HG02884 (cell line): ENCODE measurements at regions not wholly inside any gene's neighbourhood (a gene's known extent, or its start where the extent isn't known, plus 50 kb on each side); places are given as distances from the start of the nearest gene placed in this dataset.
"Not testable (repeated sequence)": the region's sequence is repeated elsewhere in the genome, so short reads cannot be mapped to it uniquely, and the experiment has no call there.

Experiments used
- ATAC-seq: cut with Tn5 transposase; IDR thresholded peaks from one replicate; pipeline ENCODE4 v1.9.1; 2021; ENCODE audit warnings: mild to moderate bottlenecking, moderate library complexity; ENCODE audit not compliant: unreplicated experiment

DNA sequence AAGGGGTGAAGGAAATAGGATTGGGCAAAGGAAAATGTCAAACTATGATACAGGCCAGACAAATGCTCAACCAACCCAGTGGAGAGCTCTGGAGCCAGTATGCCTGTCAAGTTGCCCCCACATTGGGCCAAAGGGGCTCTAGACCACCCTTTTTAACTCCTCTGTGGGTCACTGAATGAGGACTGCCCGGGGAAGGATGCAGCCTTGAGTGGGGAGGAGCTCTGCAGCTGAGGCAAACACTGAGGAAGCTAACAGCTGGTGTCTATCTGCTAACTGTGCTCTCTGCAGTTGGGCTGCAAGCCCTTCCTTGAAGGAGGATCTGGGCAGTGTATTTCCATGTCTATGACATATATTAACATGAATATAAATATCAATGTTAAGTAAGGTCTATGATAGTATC lies 98.4 kb upstream of the PRSS16 start:
- ATAC-seq, result no peak

DNA sequence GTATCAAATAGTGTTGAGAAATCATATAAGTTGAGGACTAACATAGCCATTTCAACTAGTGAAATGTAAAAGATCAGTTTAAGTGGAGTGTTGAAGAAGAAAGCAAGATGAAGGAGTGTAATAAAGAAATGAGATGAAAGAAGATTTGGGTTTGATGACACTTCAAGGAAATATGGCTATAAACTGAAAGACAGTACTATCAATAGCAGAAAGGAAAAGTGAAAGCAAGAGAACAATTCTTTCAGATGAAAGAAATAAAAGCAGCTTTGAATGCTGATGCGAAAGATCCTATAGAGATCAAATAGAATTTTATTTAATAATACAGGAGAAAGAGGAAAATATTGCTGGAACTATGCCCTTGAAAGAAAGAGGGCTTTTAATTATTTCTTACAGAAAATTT lies 92.8 kb upstream of the PRSS16 start:
- no peak for ATAC-seq

DNA sequence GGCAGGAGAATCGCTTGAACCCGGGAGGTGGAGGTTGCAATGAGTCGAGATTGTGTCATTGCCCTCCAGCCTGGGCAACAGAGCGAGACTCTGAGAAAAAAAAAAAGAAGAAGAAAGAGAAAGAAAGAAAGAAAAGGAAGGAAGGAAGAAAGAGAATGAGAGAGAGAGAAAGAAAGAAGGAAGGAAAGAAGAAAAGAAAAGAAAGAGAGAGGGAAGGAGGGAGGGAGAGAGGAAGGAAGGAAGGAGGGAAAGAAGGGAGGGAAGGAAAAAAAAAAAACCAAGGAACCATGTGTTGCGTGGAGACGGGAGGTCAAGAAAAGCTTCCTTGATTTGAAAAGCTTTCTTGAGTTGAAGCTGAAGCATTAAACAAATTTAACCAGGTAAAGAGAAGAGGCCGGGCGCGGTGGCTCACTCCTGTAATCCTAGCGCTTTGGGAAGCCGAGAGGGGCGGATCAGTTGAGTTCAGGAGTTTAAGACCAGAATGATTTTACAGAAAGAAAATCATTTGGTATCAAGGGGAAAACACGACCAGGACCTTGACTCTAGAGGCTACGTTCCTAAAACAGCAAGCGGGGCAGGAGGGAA lies 90.5 kb upstream of the PRSS16 start:
- ATAC-seq, result no peak

DNA sequence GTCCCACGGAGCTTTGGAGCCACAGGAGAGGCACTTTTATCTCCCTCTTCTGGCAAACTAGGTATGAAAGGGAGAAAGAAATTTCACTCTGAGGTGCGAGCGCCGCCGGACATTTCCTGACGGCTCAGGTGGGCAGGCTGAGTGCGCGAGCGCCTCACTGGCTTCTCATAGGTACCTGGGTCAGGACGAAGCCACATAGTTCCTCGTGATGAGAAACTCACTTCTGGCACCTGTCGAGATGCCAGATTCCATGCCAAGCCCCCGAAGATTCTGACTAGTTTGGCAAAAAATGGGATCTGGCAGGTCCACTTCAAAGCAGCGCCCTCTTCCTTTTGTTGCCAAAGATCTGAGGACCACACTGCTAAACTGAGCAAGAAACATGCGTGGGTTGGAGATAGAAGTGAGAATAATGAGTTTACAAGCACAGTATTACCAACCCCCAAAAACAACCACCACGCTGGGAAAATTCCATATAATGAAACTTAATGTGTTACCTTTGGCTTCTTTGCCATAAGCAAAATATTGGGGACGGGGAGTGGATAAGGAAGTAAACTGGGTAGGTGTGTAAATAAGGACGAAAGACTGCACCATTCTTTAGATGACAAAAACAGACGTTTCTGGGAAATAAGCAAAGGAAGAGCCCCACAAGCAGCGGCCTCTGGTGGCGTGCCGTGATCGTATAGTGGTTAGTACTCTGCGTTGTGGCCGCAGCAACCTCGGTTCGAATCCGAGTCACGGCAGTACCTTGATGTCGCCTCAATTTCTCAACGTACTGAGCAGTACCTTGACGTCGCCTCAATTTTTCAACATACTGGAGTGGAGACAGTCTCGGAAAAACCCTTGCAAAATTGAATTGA lies 89.8 kb upstream of the PRSS16 start:
- peak; percentile 54 for ATAC-seq

GRCh38 chr6:27158316-27158643 lies 89.2 kb upstream of the PRSS16 start:
- ATAC-seq, result no peak

DNA sequence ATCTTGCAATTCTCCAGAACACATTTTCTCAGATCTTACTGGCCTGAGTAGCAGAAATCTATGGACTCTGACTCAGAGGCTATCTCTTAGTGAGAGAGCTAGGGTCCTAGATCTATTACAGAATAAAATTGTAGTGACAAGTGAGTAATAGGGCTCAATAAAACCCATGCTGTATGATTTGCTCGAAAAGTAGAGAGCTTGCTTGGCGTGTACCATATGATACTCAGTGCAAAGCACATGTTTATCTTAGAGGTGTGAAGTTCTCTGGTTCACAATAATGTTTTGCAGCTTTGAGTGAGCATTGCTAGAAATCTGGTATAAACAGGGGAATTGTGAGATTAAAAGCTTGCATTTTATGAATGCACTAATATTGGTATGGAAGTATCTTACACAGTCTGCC lies 87.8 kb upstream of the PRSS16 start:
- no peak for ATAC-seq

DNA sequence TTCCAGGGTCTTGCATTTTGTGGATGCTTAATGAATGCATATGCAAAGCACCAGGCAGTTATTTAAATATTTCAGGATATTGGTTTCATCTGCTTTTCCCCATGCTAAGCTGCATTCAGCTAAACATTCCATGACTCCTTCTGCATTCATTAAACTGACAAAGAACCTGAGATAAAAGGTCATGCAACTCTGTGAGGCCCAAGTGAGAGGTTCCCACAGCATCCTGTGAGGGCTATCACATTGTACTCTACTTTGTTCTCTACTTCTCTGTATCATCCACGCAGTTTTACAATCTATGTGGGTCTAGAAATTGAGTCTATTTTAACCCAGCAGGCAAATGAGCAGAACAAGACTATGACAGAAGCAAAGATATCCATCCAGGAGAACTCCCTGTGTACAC lies 86.4 kb upstream of the PRSS16 start:
- ATAC-seq, result no peak

DNA sequence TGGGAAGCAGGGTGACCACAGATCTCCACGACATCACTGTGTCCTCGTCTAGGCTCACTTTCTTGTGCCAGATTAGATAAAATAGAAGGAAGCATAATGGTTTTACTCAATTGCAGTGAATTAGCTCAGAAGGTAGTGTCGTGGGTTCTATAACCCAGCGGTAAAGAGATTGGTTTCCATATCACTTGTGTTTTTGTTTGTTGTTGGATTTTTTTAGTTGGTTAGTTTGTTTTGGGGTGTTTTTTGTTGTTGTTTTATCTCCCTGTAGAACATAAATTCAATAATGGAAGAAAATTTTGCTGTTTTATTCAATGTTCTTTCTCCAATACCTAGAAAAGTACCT lies 85.9 kb upstream of the PRSS16 start:
- no peak for ATAC-seq

GRCh38 chr6:27161946-27162603 lies 85.4 kb upstream of the PRSS16 start:
- no peak for ATAC-seq

GRCh38 chr6:27163834-27164233 lies 83.7 kb upstream of the PRSS16 start:
- ATAC-seq, result no peak

DNA sequence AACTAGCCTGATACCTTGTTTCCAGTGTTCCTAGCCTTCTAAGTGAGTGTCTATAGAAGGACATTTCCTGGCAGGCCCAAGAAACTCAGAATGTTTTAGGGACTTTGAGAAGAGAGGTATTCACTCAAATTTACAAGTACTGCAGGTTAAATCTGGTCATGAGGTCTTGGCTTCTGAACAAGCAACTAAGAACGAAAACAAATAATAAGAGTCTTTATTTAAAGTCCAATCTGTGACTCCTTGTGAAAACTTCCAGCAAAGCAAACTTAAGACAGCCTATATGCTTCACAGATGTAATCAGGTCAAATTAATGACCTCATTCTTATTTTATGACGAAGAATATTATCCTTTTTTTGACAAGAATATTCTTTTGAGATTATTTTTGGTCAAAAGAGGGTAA lies 79.4 kb upstream of the PRSS16 start:
- ATAC-seq, result no peak

DNA sequence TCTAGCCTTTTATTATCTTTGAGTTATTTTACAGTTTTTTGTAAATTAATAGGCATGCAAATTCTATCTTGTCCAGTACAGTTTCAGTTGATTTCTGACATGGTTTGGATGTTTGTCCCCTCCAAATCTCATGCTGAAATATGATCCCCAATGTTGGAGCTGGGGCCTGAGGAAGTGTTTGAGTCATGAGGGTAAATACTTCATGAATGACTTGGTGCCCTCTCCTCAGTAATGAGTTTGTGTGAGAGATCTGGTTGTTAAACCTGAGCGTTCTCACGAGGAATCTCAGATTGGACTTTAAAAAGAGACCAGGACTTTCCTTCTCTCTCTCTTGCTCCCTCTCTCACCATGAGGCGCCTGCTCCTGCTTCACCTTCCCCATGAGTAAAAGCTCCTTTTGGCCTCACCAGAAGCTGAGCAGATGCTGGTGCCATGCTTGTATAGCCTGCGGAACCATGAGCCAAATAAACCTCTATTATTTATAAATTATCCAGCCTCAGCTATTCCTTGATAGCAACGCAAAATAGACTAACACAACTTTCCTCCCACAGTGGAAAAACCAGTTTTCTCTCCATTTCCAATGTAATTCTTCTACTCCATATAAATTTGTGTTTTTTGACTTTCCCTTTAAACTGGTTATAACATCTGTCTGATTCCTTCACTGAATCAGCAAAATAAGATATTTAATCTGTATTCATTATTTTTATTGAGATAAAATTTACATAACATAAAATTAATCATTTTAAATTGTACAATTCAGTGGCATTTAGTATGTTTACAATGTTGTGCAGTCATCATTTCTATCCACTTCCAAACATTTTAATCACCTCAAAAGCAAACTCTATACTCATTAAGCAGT lies 78.7 kb upstream of the PRSS16 start:
- no peak for ATAC-seq

DNA sequence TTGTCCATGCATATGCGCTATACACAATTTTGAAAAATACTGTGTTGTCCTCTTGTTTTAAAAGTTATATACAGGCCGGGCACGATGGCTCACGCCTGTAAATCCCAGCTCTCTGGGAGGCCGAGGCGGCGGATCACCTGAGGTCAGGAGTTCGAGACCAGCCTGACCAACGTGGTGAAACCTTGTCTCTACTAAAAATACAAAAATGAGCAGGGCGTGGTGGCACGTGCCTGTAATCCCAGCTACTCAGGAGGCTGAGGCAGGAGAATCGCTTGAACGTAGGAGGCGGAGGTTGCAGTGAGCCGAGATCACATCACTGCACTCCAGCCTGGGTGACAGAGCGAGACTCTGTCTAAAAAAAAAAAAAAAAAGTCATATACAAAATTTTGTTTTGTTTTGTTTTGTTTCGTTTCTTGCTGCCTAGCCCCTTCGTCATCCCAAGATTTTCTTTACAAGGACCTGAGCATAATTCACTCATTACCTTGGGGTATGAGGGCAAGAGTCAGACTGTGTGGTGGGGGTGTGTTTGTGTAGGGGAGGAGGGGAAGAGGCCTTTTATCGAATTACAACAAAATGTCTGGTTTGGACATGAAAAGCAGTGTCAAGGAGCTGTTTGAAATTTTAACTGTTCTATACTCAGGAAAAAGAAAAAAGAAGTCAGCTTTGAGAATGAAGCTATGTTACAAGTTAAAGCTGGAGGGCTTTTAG lies 74.8 kb upstream of the PRSS16 start:
- not testable (repeated sequence) for ATAC-seq

DNA sequence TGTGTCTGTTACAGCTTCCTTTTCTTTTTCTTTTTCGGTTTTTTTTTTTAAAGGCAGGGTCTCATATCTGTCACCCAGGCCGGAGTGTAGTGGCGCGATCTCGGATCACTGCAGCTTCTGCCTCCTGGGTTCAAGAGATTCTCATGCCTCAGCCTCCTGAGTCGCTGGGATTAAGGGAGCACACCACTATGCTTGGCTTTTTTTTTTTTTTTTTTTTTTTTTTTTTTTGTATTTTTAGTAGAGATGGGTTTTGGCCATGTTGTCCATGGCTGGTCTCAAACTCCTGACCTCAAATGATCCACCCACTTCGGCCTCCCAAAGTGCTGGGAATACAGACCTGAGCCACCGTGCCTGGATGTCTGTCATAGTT lies 74.3 kb upstream of the PRSS16 start:
- not testable (repeated sequence) for ATAC-seq

- no peak for ATAC-seq
Measured at GRCh38 chr6:27174958-27175357, 72.5 kb upstream of the PRSS16 start.

GRCh38 chr6:27176096-27176495 lies 71.4 kb upstream of the PRSS16 start:
- ATAC-seq, result no peak

DNA sequence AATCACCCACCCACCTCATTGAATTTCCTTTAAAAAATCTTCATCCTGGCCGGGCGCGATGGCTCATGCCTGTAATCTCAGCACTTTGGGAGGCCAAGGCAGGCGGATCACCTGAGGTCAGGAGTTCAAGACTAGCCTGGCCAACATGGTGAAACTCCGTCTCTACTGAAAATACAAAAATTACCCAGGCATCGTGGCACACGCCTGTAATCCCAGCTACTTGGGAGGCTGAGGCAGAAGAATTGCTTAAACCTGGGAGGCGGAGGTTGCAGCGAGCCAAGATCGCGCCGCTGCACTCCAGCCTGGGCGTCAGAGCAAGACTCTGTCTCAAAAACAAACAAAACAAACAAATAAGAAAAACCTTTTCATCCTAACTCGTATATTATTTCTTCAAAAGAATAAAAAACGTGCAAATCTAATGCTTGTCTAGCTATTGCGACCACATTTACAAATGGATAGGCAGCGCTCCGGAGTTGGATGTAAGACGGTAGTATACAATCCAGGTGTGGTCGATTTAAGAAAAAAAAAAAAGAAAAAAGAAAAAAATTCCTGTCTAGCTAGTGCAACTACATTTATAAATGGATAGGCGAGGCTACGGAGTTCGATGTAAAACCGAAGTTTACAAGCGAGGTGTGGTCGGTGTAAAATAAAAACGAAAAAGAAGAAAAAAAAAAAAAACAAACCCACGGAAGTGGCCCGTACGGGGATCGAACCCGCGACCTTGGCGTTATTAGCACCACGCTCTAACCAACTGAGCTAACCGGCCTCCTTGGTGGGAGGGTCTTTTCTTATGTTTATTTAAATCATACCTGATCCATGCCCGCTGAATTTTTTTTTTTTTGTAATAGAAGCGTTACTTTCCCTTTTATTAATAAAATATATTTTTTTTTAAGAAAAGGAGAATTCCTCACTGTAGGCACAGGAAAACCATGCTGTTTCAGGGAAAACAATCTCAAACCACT lies 70.7 kb upstream of the PRSS16 start:
- no peak for ATAC-seq

- ATAC-seq, result no peak
Measured at GRCh38 chr6:27177485-27178406, 69.8 kb upstream of the PRSS16 start.

DNA sequence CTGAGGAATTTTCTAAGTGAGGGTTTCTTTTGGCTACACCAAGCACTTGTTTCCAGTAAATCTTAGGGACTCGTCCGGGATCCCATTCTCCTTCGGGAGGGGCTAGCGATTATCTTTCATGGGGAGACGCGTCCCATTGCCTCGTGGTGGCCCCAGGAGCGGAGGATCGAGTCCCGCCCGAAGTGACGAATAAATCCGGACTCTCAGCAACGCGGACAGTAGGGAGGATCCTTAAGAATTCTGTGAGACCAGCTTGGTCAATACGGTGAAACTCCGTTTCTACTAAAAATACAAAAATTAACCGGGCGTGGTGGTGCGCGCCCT lies 69.1 kb upstream of the PRSS16 start:
- ATAC-seq, result no peak
